ENCODE measurements at regions not wholly inside any gene's neighbourhood (a gene's known extent, or its start where the extent isn't known, plus 50 kb on each side); places are given as distances from the start of the nearest gene placed in this dataset.

- TF ChIP-seq CTCF (IDR thresholded peaks at IDR 0.05) (no peak), EZH2 (IDR thresholded peaks at IDR 0.05) (no peak)
These were observed 133.4 kb downstream of the SLC6A15 start for GRCh38 chr12:84779169-84779568.

Data from neural progenitor cell (in vitro differentiated cells).